GM23248 (cell line): ENCODE measurements at regions not wholly inside any gene's neighbourhood (a gene's known extent, or its start where the extent isn't known, plus 50 kb on each side); places are given as distances from the start of the nearest gene placed in this dataset.

Experiments used
- EZH2 ChIP-seq: fragments of 200-600 bp; sonication (generic); IDR thresholded peaks from 2 replicates; pipeline ENCODE4 v1.6.1; 2018; ENCODE audit warnings: antibody characterized with exemption, mild to moderate bottlenecking; ENCODE audit not compliant: insufficient read depth, poor library complexity, severe bottlenecking
- EZH2phosphoT487 ChIP-seq: fragments of 200-600 bp; sonication (generic); IDR thresholded peaks from 2 replicates; pipeline ENCODE4 v1.6.1; 2018; ENCODE audit warnings: antibody characterized with exemption, moderate library complexity, mild to moderate bottlenecking, low read depth; ENCODE audit not compliant: insufficient read depth

GRCh38 chr10:65798133-65798532 lies 1127.7 kb upstream of the LRRTM3 start:
- TF ChIP-seq EZH2, result no peak
- TF ChIP-seq EZH2phosphoT487, result no peak
